H54 (cell line): ENCODE measurements at regions not wholly inside any gene's neighbourhood (a gene's known extent, or its start where the extent isn't known, plus 50 kb on each side); places are given as distances from the start of the nearest gene placed in this dataset.

Experiments used
- DNase-seq: peaks from one replicate; pipeline ENCODE4 v3.0.0; 2011; ENCODE audit warnings: low spot score, mixed read lengths; ENCODE audit not compliant: insufficient read length
- FAIRE-seq: peaks from 3 replicates; lab custom pipeline; 2011; peaks lifted over from hg19 to GRCh38; lab: Jason Lieb, UNC
- POLR2A ChIP-seq: IDR thresholded peaks from 2 replicates; pipeline ENCODE4 v1.6.1; 2011; ENCODE audit warnings: low read depth, mild to moderate bottlenecking, low read length

GRCh38 chr2:215808996-215809395 is 204.4 kb downstream of the MREG start:
- FAIRE-seq, result peak; percentile 80
- no peak for TF ChIP-seq POLR2A
- DNase-seq, result no peak

- no peak for TF ChIP-seq POLR2A
- no peak for FAIRE-seq
These were observed 205.2 kb downstream of the MREG start for GRCh38 chr2:215808194-215808593.

GRCh38 chr2:215805493-215805892 is 207.9 kb downstream of the MREG start:
- no peak for FAIRE-seq
- no peak for DNase-seq
- TF ChIP-seq POLR2A, result no peak

More at GRCh38 chr2:215808194-215808593, 205.2 kb downstream of the MREG start:
- DNase-seq, result no peak

GRCh38 chr2:215803150-215803549 is 210.2 kb downstream of the MREG start:
- FAIRE-seq, result no peak

GRCh38 chr2:215799194-215799593 is 214.2 kb downstream of the MREG start:
- FAIRE-seq, result no peak
- no peak for TF ChIP-seq POLR2A
- no peak for DNase-seq

More at GRCh38 chr2:215803150-215803549, 210.2 kb downstream of the MREG start:
- no peak for TF ChIP-seq POLR2A
- no peak for DNase-seq

- FAIRE-seq, result no peak
These were observed 215.7 kb downstream of the MREG start for GRCh38 chr2:215797676-215798075.

GRCh38 chr2:215796140-215796855 is 217.1 kb downstream of the MREG start:
- DNase-seq (peak; percentile 50), FAIRE-seq (peak; percentile 98)
- no peak for TF ChIP-seq POLR2A

More at GRCh38 chr2:215797676-215798075, 215.7 kb downstream of the MREG start:
- DNase-seq, result no peak
- no peak for TF ChIP-seq POLR2A

GRCh38 chr2:215794829-215795546 is 218.4 kb downstream of the MREG start:
- no peak for TF ChIP-seq POLR2A
- FAIRE-seq, result no peak
- no peak for DNase-seq

- no peak for TF ChIP-seq POLR2A
- DNase-seq (peak; percentile 21), FAIRE-seq (peak; percentile 93)
These were observed 219.4 kb downstream of the MREG start for GRCh38 chr2:215793747-215794595.

- TF ChIP-seq POLR2A, result no peak
- no peak for DNase-seq
- no peak for FAIRE-seq
These were observed 221.8 kb downstream of the MREG start for GRCh38 chr2:215791481-215791937.

- TF ChIP-seq POLR2A, result no peak
- DNase-seq (no peak), FAIRE-seq (no peak)
These were observed 222.6 kb downstream of the MREG start for GRCh38 chr2:215790523-215791421.

- TF ChIP-seq POLR2A, result no peak
- FAIRE-seq (no peak), DNase-seq (no peak)
These were observed 225.7 kb downstream of the MREG start for GRCh38 chr2:215787565-215788178.
